ENCODE measurements at regions not wholly inside any gene's neighbourhood (a gene's known extent, or its start where the extent isn't known, plus 50 kb on each side); places are given as distances from the start of the nearest gene placed in this dataset.
"Not testable (repeated sequence)": the region's sequence is repeated elsewhere in the genome, so short reads cannot be mapped to it uniquely, and the experiment has no call there.

GRCh38 chr12:24348180-24348579 lies 398.7 kb upstream of the SOX5 start:
- TF ChIP-seq SUZ12 (IDR thresholded peaks at IDR 0.05); NFRKB (IDR thresholded peaks at IDR 0.05); L3MBTL2 (conservative IDR thresholded peaks at IDR 0.05); FOXK2 (IDR thresholded peaks at IDR 0.05); FOXA1 (IDR thresholded peaks at IDR 0.05): not testable (repeated sequence)
